ENCODE measurements at regions not wholly inside any gene's neighbourhood (a gene's known extent, or its start where the extent isn't known, plus 50 kb on each side); places are given as distances from the start of the nearest gene placed in this dataset.

- no peak for TF ChIP-seq CTCF (IDR thresholded peaks at IDR 0.05; ENCODE audit: insufficient read depth, low read length)
- H3K4me3 ChIP-seq (ENCODE audit: low read depth, low read length), result no peak overlapping the region
- no peak for DNase-seq (ENCODE audit: low read depth)
Measured at GRCh38 chr20:22977047-22977785, 57.9 kb upstream of the SSTR4 start.

- no peak for TF ChIP-seq CTCF (IDR thresholded peaks at IDR 0.05; ENCODE audit: insufficient read depth, low read length)
- no peak overlapping the region for H3K4me3 ChIP-seq (ENCODE audit: low read depth, low read length)
- no peak for DNase-seq (ENCODE audit: low read depth)
Measured at GRCh38 chr20:22984008-22984407, 51.1 kb upstream of the SSTR4 start.

- no peak overlapping the region for H3K4me3 ChIP-seq (ENCODE audit: low read depth, low read length)
- TF ChIP-seq CTCF (IDR thresholded peaks at IDR 0.05; ENCODE audit: insufficient read depth, low read length), result no peak
- no peak for DNase-seq (ENCODE audit: low read depth)
Measured at GRCh38 chr20:22984606-22985005, 50.5 kb upstream of the SSTR4 start.

- DNase-seq (ENCODE audit: low read depth), result no peak
- no peak for TF ChIP-seq CTCF (IDR thresholded peaks at IDR 0.05; ENCODE audit: insufficient read depth, low read length)
- no peak overlapping the region for H3K4me3 ChIP-seq (ENCODE audit: low read depth, low read length)
Measured at GRCh38 chr20:22985239-22985778, 49.8 kb upstream of the SSTR4 start.

Data from fibroblast of the aortic adventitia (primary cell).